ENCODE measurements at regions not wholly inside any gene's neighbourhood (a gene's known extent, or its start where the extent isn't known, plus 50 kb on each side); places are given as distances from the start of the nearest gene placed in this dataset.

- TF ChIP-seq CTCF (IDR thresholded peaks at IDR 0.05) (no peak), POLR2A (IDR thresholded peaks at IDR 0.05) (no peak)
These were observed 425.1 kb downstream of the ARHGEF28 start for GRCh38 chr5:74051076-74051475.
